ENCODE measurements at regions not wholly inside any gene's neighbourhood (a gene's known extent, or its start where the extent isn't known, plus 50 kb on each side); places are given as distances from the start of the nearest gene placed in this dataset.

- H3K27ac ChIP-seq (ENCODE audit: low read depth in 2 of 2, low read length in 1 of 2) = no peak overlapping the region
- POLR2A ChIA-PET = no interaction called here
- no peaks in the 10 kb centered on the region for H3K27me3 ChIP-seq (ENCODE audit: insufficient read depth)
- H3K9me3 ChIP-seq = no peaks in the 10 kb centered on the region
- no peak overlapping the region for H3K9ac ChIP-seq
- no peak for TF ChIP-seq REST (IDR thresholded peaks at IDR 0.05; ENCODE audit: low read depth, low read length)
- no peak for TF ChIP-seq SMC3 (IDR thresholded peaks at IDR 0.05; ENCODE audit: low read depth, low read length)
- TF ChIP-seq RFX5 (IDR thresholded peaks at IDR 0.05; ENCODE audit: low read length) = no peak
- no peak for TF ChIP-seq MXI1 (IDR thresholded peaks at IDR 0.05; ENCODE audit: low read depth, low read length)
- TF ChIP-seq USF1 (IDR thresholded peaks at IDR 0.05; ENCODE audit: borderline replicate concordance, low read depth) = no peak
- TF ChIP-seq YY1 (IDR thresholded peaks at IDR 0.05; ENCODE audit: low read depth) = no peak
- no peak for TF ChIP-seq ZBTB33 (IDR thresholded peaks at IDR 0.05; ENCODE audit: borderline replicate concordance, low read depth)
- TF ChIP-seq TCF12 (IDR thresholded peaks at IDR 0.05) = no peak
- no peak for TF ChIP-seq GATA2 (CRISPR knock-in tag; IDR thresholded peaks at IDR 0.05)
- no peak for TF ChIP-seq JUND (IDR thresholded peaks at IDR 0.05)
- CTCF ChIA-PET = no interaction called here
- H3K9me2 ChIP-seq = no peaks in the 10 kb centered on the region
- no peaks in the 10 kb centered on the region for H4K20me1 ChIP-seq (ENCODE audit: insufficient read depth)
- H2AFZ ChIP-seq (ENCODE audit: low read depth) = no peak overlapping the region
- no peaks in the 10 kb centered on the region for H3K4me1 ChIP-seq (ENCODE audit: control insufficient read depth in 1 of 2, insufficient read depth in 2 of 2, low read depth in 1 of 2, low read length in 1 of 2)
- no peaks in the 10 kb centered on the region for H3K36me3 ChIP-seq (replicated peaks in 1 of 2; ENCODE audit: control insufficient read depth in 1 of 2, insufficient read depth in 2 of 2, low read length in 1 of 2)
- no peak overlapping the region for H3K4me3 ChIP-seq (ENCODE audit: low read depth in 2 of 2, low read length in 1 of 2)
- H3K79me2 ChIP-seq (ENCODE audit: insufficient read depth) = no peaks in the 10 kb centered on the region
- H3K4me2 ChIP-seq = no peak overlapping the region
- DNase-seq = no peak
- no peaks in the 10 kb centered on the region for H3F3A ChIP-seq (replicated peaks; ENCODE audit: insufficient read depth)
Measured at GRCh38 chr12:64937452-64937851, 113.0 kb downstream of the TBC1D30 start.

- H3K4me2 ChIP-seq = no peak overlapping the region
- POLR2A ChIA-PET = no interaction called here
- 0% methylated on average over 2 of the region's 2 CpGs for WGBS (ENCODE audit: low lambda C conversion rate)
- H3K9ac ChIP-seq = no peak overlapping the region
- no peaks in the 10 kb centered on the region for H3K27me3 ChIP-seq (ENCODE audit: insufficient read depth)
- CTCF ChIA-PET = interaction anchor here (1.2 kb wide), 1 partner anchor 142 kb away, joined by 3 read pairs; no protein-coding TSS in a partner anchor
- H3K36me3 ChIP-seq (replicated peaks in 1 of 2; ENCODE audit: control insufficient read depth in 1 of 2, insufficient read depth in 2 of 2, low read length in 1 of 2) = no peaks in the 10 kb centered on the region
- no peak for DNase-seq
- no peaks in the 10 kb centered on the region for H3K4me1 ChIP-seq (ENCODE audit: control insufficient read depth in 1 of 2, insufficient read depth in 2 of 2, low read depth in 1 of 2, low read length in 1 of 2)
- no peaks in the 10 kb centered on the region for H3K9me3 ChIP-seq
- no peaks in the 10 kb centered on the region for H3F3A ChIP-seq (replicated peaks; ENCODE audit: insufficient read depth)
- H2AFZ ChIP-seq (ENCODE audit: low read depth) = no peak overlapping the region
- no peaks in the 10 kb centered on the region for H3K79me2 ChIP-seq (ENCODE audit: insufficient read depth)
- H4K20me1 ChIP-seq (ENCODE audit: insufficient read depth) = no peaks in the 10 kb centered on the region
- H3K9me2 ChIP-seq = no peaks in the 10 kb centered on the region
- H3K27ac ChIP-seq (ENCODE audit: low read depth in 2 of 2, low read length in 1 of 2) = no peak overlapping the region
- H3K4me3 ChIP-seq (ENCODE audit: low read depth in 2 of 2, low read length in 1 of 2) = no peak overlapping the region
- TF ChIP-seq NFIC (IDR thresholded peaks at IDR 0.05; ENCODE audit: borderline replicate concordance) = no peak
- no peak for TF ChIP-seq RAD21 (IDR thresholded peaks at IDR 0.05; ENCODE audit: low read length)
- TF ChIP-seq TEAD4 (IDR thresholded peaks at IDR 0.05; ENCODE audit: borderline replicate concordance, insufficient read depth) = no peak
- no peak for TF ChIP-seq MAX (IDR thresholded peaks at IDR 0.05; ENCODE audit: low read depth)
- no peak for TF ChIP-seq FOSL2 (IDR thresholded peaks at IDR 0.05; ENCODE audit: borderline replicate concordance, low read depth)
- TF ChIP-seq FOXM1 (IDR thresholded peaks at IDR 0.05; ENCODE audit: low read depth) = no peak
- TF ChIP-seq SIN3A (IDR thresholded peaks at IDR 0.05; ENCODE audit: borderline replicate concordance, low read depth, low read length) = no peak
- TF ChIP-seq TCF12 (IDR thresholded peaks at IDR 0.05) = no peak
- no peak for TF ChIP-seq NRF1 (IDR thresholded peaks at IDR 0.05; ENCODE audit: low read depth, low read length)
- TF ChIP-seq FOXJ3 (CRISPR knock-in tag; IDR thresholded peaks at IDR 0.05) = no peak
- TF ChIP-seq CTCF (IDR thresholded peaks at IDR 0.05) = no peak
- no peak for TF ChIP-seq SMC3 (IDR thresholded peaks at IDR 0.05; ENCODE audit: low read depth, low read length)
Measured at GRCh38 chr12:64938179-64938578, 113.7 kb downstream of the TBC1D30 start.
